Endodermal cell (in vitro differentiated cells): ENCODE measurements at regions not wholly inside any gene's neighbourhood (a gene's known extent, or its start where the extent isn't known, plus 50 kb on each side); places are given as distances from the start of the nearest gene placed in this dataset.

Experiments used
- DNase-seq: peaks from one replicate; pipeline ENCODE4 v3.0.0-alpha.2; 2017
- H3K27ac ChIP-seq: 2 replicates; pipeline ENCODE4 v1.5.1; 2013; ENCODE audit warnings: mild to moderate bottlenecking, low read depth, low read length, moderate library complexity
- H3K27me3 ChIP-seq: 2 replicates; pipeline ENCODE4 v1.6.1; 2013; ENCODE audit warnings: mild to moderate bottlenecking, low read length, moderate library complexity; ENCODE audit not compliant: insufficient read depth, control insufficient read depth, poor library complexity, severe bottlenecking
- H3K36me3 ChIP-seq: 2 replicates; pipeline ENCODE4 v1.7.0; 2013; ENCODE audit warnings: mild to moderate bottlenecking, low read length, moderate library complexity; ENCODE audit not compliant: control insufficient read depth, insufficient read depth
- H3K4me1 ChIP-seq: one replicate; pipeline ENCODE4 v1.7.0; 2013; ENCODE audit warnings: low read length; ENCODE audit not compliant: control insufficient read depth, insufficient read depth
- H3K4me3 ChIP-seq: 2 replicates; pipeline ENCODE4 v1.5.1; 2013; ENCODE audit warnings: mild to moderate bottlenecking, low read length, moderate library complexity
- H3K9ac ChIP-seq: 2 replicates; pipeline ENCODE4 v1.6.1; 2013; ENCODE audit warnings: mild to moderate bottlenecking, low read length, moderate library complexity; ENCODE audit not compliant: poor library complexity, severe bottlenecking; ENCODE audit errors: extremely low read depth
- H3K9me3 ChIP-seq: 2 replicates; pipeline ENCODE4 v1.6.1; 2013; ENCODE audit warnings: mild to moderate bottlenecking, low read length, moderate library complexity; ENCODE audit not compliant: control insufficient read depth
- H3K27ac Mint-ChIP-seq: 2 replicates; pipeline ENCODE4 v1.8.0; 2020; ENCODE audit warnings: mixed read lengths
- H3K27me3 Mint-ChIP-seq: 2 replicates; pipeline ENCODE4 v1.8.0; 2021; ENCODE audit warnings: mild to moderate bottlenecking, mixed read lengths; ENCODE audit not compliant: insufficient read depth
- H3K36me3 Mint-ChIP-seq: 2 replicates; pipeline ENCODE4 v1.8.0; 2020; ENCODE audit warnings: low read depth, mixed read lengths
- H3K4me1 Mint-ChIP-seq: 2 replicates; pipeline ENCODE4 v1.8.0; 2020; ENCODE audit warnings: mixed read lengths
- H3K4me3 Mint-ChIP-seq: 2 replicates; pipeline ENCODE4 v1.8.0; 2020; ENCODE audit warnings: mild to moderate bottlenecking, moderate library complexity, mixed read lengths
- H3K9me3 Mint-ChIP-seq: 2 replicates; pipeline ENCODE4 v1.8.0; 2020; ENCODE audit warnings: mild to moderate bottlenecking, mixed read lengths
- WGBS, 2 experiments: methylation state at CpG; one replicate each; pipeline versions ENCODE4 v1.1.5 to v1.1.7; 2013; ENCODE audit warnings: missing lambda C conversion rate in 2 of 2, mixed read lengths in 1 of 2; ENCODE audit not compliant: insufficient coverage in 1 of 2, insufficient read length in 1 of 2; 5-methylcytosine and 5-hydroxymethylcytosine counted together
- TF ChIP-seq, protein P1 (sequence below): fragments of 200-600 bp; sonication (generic); conservative IDR thresholded peaks from 2 replicates; pipeline ENCODE4 v1.5.0; 2021; ENCODE audit warnings: antibody characterized with exemption, mild to moderate bottlenecking

DNA sequence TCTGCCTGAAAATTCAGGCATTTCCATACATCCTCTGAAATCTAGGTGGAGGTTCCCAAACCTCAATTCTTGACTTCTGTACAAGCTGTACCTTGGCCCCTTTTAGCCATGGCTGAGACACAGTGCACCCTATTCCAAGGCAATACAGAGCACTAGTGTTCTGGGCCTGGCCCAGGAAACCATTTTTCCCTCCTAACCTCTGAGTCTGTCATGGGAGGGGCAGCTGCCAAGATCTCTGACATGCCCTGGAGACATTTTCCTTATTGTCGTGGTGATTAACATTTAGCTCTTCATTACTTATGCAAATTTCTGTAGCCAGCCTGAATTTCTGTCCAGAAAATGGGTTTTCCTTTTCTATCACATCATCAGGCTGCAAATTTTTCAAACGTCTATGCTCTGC is 248.0 kb upstream of the RGS18 start:
- no peaks in the 10 kb centered on the region for H3K4me1 ChIP-seq
- H3K27me3 ChIP-seq = no peaks in the 10 kb centered on the region
- TF ChIP-seq, protein P1, sequence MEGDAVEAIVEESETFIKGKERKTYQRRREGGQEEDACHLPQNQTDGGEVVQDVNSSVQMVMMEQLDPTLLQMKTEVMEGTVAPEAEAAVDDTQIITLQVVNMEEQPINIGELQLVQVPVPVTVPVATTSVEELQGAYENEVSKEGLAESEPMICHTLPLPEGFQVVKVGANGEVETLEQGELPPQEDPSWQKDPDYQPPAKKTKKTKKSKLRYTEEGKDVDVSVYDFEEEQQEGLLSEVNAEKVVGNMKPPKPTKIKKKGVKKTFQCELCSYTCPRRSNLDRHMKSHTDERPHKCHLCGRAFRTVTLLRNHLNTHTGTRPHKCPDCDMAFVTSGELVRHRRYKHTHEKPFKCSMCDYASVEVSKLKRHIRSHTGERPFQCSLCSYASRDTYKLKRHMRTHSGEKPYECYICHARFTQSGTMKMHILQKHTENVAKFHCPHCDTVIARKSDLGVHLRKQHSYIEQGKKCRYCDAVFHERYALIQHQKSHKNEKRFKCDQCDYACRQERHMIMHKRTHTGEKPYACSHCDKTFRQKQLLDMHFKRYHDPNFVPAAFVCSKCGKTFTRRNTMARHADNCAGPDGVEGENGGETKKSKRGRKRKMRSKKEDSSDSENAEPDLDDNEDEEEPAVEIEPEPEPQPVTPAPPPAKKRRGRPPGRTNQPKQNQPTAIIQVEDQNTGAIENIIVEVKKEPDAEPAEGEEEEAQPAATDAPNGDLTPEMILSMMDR = no peak
- H3K27me3 Mint-ChIP-seq = no peaks in the 10 kb centered on the region
- WGBS, 2 experiments = 91 to 93% methylated on average over 2 of the region's 2 CpGs
- H3K4me3 Mint-ChIP-seq = no peak overlapping the region
- H3K36me3 Mint-ChIP-seq = peaks cover 8% of the 10 kb centered on the region
- H3K27ac Mint-ChIP-seq = no peak overlapping the region
- DNase-seq = no peak
- no peaks in the 10 kb centered on the region for H3K36me3 ChIP-seq
- peaks cover 21% of the 10 kb centered on the region for H3K9me3 ChIP-seq
- peaks cover 21% of the 10 kb centered on the region for H3K9me3 Mint-ChIP-seq
- no peak overlapping the region for H3K27ac ChIP-seq
- peaks cover 5% of the 10 kb centered on the region for H3K4me1 Mint-ChIP-seq
- H3K4me3 ChIP-seq = no peak overlapping the region
- H3K9ac ChIP-seq = no peak overlapping the region

DNA sequence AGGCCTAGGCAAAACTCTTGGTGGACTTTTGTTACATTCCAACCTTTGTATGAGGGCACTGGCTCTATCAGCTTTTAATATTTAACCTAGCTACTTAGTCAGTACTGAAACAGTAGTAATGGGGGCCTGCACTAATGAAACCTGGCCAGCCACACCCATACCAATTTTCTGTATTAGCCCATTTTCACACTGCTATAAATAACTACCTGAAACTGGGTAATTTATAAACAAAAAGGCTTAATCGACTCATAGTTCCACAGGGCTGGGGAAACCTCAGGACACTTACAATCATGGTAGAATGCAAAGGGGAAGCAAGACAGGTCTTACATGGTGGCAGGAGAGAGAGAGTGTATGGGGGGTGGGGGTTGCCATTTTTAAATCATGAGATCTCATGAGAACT is 245.7 kb upstream of the RGS18 start:
- H3K4me3 Mint-ChIP-seq = no peak overlapping the region
- Histone ChIP-seq H3K9ac (no peak overlapping the region), H3K27me3 (no peaks in the 10 kb centered on the region), H3K4me1 (no peaks in the 10 kb centered on the region), H3K9me3 (peaks cover 21% of the 10 kb centered on the region), H3K36me3 (no peaks in the 10 kb centered on the region), H3K27ac (no peak overlapping the region), H3K4me3 (no peak overlapping the region)
- WGBS, 2 experiments = 92% methylated on average over 1 of the region's 1 CpG; no CpG with 5 or more reads in 1 of the 2 experiments
- no peak overlapping the region for H3K27ac Mint-ChIP-seq
- no peaks in the 10 kb centered on the region for H3K27me3 Mint-ChIP-seq
- H3K9me3 Mint-ChIP-seq = peaks cover 21% of the 10 kb centered on the region
- DNase-seq = no peak
- TF ChIP-seq, protein P1 = no peak
- H3K4me1 Mint-ChIP-seq = no peaks in the 10 kb centered on the region
- peaks cover 8% of the 10 kb centered on the region for H3K36me3 Mint-ChIP-seq

DNA sequence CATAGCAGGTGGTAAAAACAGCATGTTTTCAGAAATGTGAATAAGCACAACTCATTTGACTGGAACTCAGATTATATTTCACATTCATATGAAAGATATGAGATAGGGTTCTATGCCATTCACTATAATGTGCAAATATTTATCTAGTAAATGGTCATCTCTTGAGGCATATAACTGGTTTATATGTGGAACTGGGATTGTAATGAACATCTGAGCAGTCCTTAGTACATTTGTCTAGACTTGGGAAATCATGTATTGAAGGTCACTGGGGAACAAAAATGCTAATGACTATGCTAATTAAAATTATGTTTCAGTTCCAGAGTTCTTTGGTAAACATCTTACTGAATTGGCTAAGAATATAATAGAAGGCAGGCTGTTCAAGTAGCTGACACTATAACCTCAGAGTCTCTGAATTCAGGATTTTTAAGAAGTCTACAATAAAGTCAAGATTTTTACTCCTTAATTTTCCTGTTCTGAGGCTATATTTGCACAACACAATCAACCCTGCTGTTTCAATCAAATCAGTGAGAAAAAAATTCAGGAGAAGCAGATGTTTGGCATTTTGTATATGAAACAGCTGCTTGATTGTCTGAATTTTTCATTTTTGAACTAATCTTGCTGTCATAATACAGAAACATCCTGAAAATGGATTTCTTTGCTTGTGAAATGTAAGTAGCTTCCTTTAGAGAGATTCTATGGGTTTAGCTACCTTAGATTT is 244.8 kb upstream of the RGS18 start:
- no peaks in the 10 kb centered on the region for H3K27me3 ChIP-seq
- no peak overlapping the region for H3K9ac ChIP-seq
- TF ChIP-seq, protein P1 = no peak
- peaks cover 13% of the 10 kb centered on the region for H3K9me3 ChIP-seq
- H3K4me3 ChIP-seq = no peak overlapping the region
- H3K4me1 ChIP-seq = no peaks in the 10 kb centered on the region
- no peaks in the 10 kb centered on the region for H3K4me1 Mint-ChIP-seq
- H3K36me3 Mint-ChIP-seq = peaks cover 4% of the 10 kb centered on the region
- no peak overlapping the region for H3K27ac Mint-ChIP-seq
- H3K27ac ChIP-seq = no peak overlapping the region
- H3K27me3 Mint-ChIP-seq = no peaks in the 10 kb centered on the region
- no peak for DNase-seq
- no peaks in the 10 kb centered on the region for H3K36me3 ChIP-seq
- no peak overlapping the region for H3K4me3 Mint-ChIP-seq
- H3K9me3 Mint-ChIP-seq = peaks cover 13% of the 10 kb centered on the region
